Activated naive CD8-positive, alpha-beta T cell treated with anti-CD3 and anti-CD28 coated beads for 36 hours (primary cell): ENCODE measurements at regions not wholly inside any gene's neighbourhood (a gene's known extent, or its start where the extent isn't known, plus 50 kb on each side); places are given as distances from the start of the nearest gene placed in this dataset.
"Not testable (repeated sequence)": the region's sequence is repeated elsewhere in the genome, so short reads cannot be mapped to it uniquely, and the experiment has no call there.

Source experiments
- DNase-seq: peaks from one replicate; pipeline ENCODE4 v3.0.0; 2021
- H3K27ac Mint-ChIP-seq: one replicate; pipeline ENCODE4 v1.8.0; 2022; ENCODE audit warnings: mild to moderate bottlenecking, moderate library complexity, mixed read lengths
- H3K27me3 Mint-ChIP-seq: one replicate; pipeline ENCODE4 v1.8.0; 2022; ENCODE audit warnings: mild to moderate bottlenecking, mixed read lengths
- H3K36me3 Mint-ChIP-seq: one replicate; pipeline ENCODE4 v1.8.0; 2021; ENCODE audit warnings: mild to moderate bottlenecking, mixed read lengths
- H3K4me1 Mint-ChIP-seq: one replicate; pipeline ENCODE4 v1.8.0; 2021; ENCODE audit warnings: mixed read lengths
- H3K4me3 Mint-ChIP-seq: one replicate; pipeline ENCODE4 v1.8.0; 2022; ENCODE audit warnings: mild to moderate bottlenecking, moderate library complexity, mixed read lengths
- H3K9me3 Mint-ChIP-seq: one replicate; pipeline ENCODE4 v1.8.0; 2022; ENCODE audit warnings: mixed read lengths

DNA sequence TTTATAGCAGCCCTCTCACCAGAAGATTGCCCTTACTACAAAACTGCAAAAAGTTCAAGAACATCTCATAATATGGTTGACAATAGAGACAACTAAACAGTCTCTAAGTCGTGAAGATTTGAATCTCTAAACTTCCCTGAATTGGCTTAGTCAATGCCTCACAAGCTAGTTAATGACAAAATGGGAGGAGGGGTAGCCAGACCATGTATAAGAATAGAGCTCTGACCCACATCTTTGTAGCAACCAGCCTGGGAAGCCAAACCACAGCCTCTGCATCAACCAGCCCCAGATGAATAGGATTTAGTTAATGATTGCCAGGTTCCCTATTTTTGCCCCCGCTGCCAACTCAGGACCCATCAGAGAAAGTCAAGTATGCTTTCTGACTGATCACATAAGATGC, 1265.9 kb upstream of the PCDH10 start:
- not testable (repeated sequence) for H3K9me3 Mint-ChIP-seq, H3K27ac Mint-ChIP-seq, H3K36me3 Mint-ChIP-seq, H3K4me3 Mint-ChIP-seq, H3K27me3 Mint-ChIP-seq, DNase-seq, H3K4me1 Mint-ChIP-seq

DNA sequence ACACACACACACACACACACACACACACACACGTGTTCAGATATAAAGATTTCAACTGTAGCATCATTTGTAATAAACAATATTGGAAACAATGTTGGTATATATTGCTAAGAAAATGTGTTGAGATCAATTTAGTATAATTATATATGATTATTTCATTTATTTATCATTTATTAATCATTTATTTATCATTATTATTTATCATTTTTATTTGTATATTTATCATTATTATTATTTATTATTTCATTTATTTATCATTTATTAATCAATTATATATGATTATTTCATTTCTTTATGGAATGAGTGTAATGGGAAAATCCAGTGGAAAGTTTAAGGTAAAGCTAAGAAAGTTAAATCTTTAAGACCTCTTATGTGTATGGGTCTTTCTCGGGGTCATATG, 1223.4 kb upstream of the PCDH10 start:
- H3K27me3 Mint-ChIP-seq, H3K9me3 Mint-ChIP-seq, H3K4me3 Mint-ChIP-seq, DNase-seq, H3K4me1 Mint-ChIP-seq, H3K36me3 Mint-ChIP-seq, H3K27ac Mint-ChIP-seq: not testable (repeated sequence)

DNA sequence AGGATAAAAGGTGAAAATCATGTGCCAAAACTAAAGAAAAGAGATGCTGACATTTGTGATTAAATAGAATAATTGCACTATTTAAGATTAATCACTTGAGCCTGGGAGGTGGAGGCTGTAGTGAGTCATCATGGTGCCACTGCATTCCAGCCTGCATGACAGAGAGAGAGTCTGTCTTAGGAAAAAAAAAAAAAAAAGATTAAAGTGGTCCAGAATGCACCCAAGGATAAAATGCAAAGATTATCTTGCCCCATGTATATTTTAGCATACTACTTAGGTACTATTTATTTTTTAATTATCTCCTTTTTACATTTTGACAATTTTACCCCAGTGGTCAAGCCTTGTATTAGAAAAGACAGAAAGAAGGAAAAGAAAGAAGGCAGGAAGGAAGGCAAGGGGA, 1181.4 kb upstream of the PCDH10 start:
- H3K27ac Mint-ChIP-seq, H3K27me3 Mint-ChIP-seq: not testable (repeated sequence)

DNA sequence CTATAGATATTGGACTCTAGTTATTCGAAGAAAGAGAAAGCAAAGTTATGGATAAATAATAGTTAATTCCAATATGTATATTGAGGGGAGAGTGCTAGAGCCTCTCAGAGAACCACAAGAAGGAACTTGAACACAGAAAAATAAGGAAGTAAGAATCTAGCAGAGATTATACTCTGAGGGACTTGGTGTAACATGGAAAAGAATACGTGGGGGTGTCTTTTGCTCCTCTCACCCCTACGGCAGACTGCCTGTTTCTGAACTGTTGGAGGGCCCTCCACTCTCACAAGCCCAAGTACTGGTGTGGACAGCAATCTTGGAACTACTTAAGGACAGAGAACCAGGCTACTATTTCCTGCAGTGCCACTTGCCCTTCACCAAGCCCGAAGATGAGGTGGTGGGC, 1174.4 kb upstream of the PCDH10 start:
- Mint-ChIP-seq H3K27ac (no peak overlapping the region), H3K36me3 (peaks cover 2% of the 10 kb centered on the region), H3K9me3 (peaks cover 10% of the 10 kb centered on the region), H3K27me3 (no peaks in the 10 kb centered on the region), H3K4me3 (peak overlapping the region; percentile 80), H3K4me1 (no peaks in the 10 kb centered on the region)
- no peak for DNase-seq

More for the DNA sequence above, 1181.4 kb upstream of the PCDH10 start:
- H3K4me1 Mint-ChIP-seq, H3K4me3 Mint-ChIP-seq, H3K9me3 Mint-ChIP-seq, H3K36me3 Mint-ChIP-seq, DNase-seq: not testable (repeated sequence)

DNA sequence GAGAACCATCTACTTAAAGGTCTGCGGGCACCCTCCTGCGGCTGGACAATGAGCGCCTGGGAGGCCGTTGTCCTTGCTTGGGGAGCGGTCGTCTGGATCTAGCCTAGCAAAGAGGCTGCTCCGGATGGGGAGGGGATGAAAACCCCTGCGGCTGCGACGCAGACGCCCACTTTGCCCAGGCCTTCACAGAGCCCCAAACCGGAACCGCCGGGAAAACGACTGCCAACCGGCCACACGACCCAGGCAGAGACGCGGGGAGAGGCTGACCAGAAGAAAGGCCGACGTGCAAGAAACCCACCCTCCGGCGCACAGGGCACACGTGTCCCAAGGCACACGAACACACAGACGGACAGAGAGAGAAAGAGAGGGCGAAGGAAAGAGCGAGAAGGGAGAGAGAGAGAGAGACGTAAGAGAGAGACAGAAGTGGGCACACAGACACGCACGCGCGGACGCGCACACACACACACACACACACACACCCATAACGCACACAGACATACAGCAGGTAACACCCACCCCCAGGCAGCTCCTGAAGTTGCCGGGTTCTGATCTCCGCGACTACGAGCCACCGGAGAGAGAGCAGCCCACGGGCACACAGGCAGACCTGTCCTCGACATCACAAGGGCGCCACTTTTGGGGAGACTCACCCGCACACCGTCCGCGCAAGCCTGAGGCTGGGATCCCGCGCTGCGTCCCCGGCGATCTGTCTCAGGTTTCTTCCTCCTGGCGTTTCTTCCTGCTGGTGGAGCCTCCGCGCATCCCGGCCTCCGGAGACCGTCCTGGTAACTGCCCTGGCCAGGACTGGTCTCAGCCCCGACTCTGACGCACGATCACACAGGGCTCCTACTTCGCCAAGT, 1173.6 kb upstream of the PCDH10 start:
- not testable (repeated sequence) for H3K4me1 Mint-ChIP-seq, H3K27me3 Mint-ChIP-seq, DNase-seq, H3K36me3 Mint-ChIP-seq
- Mint-ChIP-seq H3K4me3 (peak overlapping the region; percentile 80), H3K27ac (peak overlapping the region; percentile 69), H3K9me3 (peaks cover 10% of the 10 kb centered on the region)

DNA sequence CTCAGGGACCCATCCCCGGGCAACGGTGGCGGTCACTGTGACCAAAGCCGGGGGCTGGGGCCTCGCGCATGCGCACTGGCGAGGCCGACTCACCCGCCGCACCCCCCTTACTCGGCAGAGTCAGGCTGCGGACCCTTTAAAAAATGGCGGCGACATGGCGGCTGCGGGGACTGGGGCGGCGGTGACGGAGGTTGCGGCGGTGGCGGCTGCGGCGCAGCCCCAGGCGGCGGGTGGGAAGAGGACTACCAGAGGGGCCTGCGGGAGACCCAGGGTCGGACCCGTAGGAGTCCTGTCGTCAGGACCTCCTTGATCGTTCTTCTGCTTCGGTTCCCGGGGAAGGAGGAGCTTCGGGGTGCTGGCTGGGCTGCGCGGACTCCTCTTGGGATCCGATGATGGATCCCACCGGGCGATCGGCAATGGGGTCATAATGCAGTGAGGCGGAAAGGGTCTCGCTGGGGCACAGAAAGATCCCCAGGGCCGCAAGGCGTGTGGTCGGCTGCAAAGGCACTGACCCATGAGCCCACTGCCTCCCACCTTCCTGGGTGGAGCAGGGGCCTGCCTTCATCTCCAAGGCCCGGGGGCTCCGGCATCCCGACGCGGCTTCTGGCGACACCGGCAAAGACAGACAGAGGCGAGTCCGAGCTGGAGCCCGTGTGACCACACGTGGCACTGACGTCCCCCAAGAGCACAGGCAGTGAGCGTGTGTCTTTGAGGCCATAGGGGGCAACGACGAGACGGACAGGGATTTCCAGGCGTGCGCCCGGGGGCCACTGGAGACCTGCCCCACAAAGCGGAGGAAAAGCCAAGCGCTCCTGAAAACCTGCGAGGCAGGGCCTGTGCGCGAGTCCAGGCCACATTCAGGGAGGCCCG, 1172.7 kb upstream of the PCDH10 start:
- Mint-ChIP-seq H3K4me3 (peak overlapping the region; percentile 80), H3K9me3 (peaks cover 12% of the 10 kb centered on the region), H3K27ac (peak overlapping the region; percentile 62)
- H3K27me3 Mint-ChIP-seq, H3K36me3 Mint-ChIP-seq, H3K4me1 Mint-ChIP-seq: not testable (repeated sequence)
- DNase-seq: peak; percentile 41

DNA sequence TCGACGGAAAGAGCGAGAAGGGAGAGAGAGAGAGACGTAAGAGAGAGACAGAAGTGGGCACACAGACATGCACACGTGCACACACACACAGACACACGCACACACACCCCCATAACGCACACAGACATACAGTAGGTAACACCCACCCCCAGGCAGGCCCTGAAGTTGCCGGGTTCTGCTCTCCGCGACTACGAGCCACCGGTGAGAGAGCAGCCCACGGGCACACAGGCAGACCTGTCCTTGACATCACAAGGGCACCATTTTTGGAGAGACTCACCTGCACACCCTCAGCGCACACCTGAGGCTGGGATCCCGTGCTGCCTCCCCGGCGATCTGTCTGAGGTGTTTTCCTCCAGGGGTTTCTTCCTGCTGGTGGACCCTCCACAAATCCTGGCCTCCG, 1171.0 kb upstream of the PCDH10 start:
- Mint-ChIP-seq H3K4me1 (no peaks in the 10 kb centered on the region), H3K4me3 (no peak overlapping the region), H3K27me3 (no peaks in the 10 kb centered on the region), H3K36me3 (peaks cover 2% of the 10 kb centered on the region), H3K9me3 (peaks cover 12% of the 10 kb centered on the region), H3K27ac (no peak overlapping the region)
- no peak for DNase-seq

DNA sequence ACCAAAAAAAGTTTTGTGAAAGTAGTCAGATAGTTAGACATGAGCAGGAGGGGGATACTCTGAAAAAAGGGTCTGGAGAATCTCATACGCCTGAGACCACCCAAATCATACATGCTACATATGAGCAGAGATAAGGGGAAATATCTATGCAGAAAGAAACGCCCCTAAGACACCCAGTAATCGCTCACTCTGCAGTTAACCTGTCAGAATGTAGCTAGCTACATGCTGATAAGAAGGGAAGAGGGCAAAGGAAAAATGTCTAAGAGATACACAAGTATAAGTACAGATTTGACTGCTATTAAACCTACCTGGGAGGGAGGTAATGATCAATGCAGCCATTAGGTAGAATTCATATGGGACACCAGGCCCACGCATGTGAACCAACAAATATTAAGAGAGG, 1159.5 kb upstream of the PCDH10 start:
- Mint-ChIP-seq H3K27ac (no peak overlapping the region), H3K4me3 (no peak overlapping the region), H3K36me3 (no peaks in the 10 kb centered on the region), H3K9me3 (no peaks in the 10 kb centered on the region), H3K4me1 (no peaks in the 10 kb centered on the region), H3K27me3 (no peaks in the 10 kb centered on the region)
- no peak for DNase-seq

DNA sequence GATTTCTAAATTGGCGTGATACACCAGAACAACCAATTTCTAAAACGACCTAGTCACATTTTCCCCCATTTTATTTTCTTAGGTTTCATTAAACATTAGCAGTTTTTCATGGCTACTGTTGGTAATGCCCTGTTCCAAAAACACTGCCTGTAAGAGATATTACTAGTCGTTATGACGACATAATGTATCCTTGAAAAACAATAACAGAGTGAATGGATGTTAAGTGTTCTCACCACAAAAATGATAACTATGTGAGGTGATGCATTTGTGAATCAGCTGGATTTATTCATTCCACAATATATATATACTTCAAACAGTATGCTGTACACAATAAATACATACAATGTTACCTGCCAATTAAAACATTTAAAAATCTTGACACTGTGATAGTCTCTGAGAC, 1147.6 kb upstream of the PCDH10 start:
- Mint-ChIP-seq H3K27ac (no peak overlapping the region), H3K9me3 (no peaks in the 10 kb centered on the region), H3K36me3 (no peaks in the 10 kb centered on the region), H3K27me3 (no peaks in the 10 kb centered on the region), H3K4me3 (no peak overlapping the region), H3K4me1 (no peaks in the 10 kb centered on the region)
- DNase-seq: no peak

DNA sequence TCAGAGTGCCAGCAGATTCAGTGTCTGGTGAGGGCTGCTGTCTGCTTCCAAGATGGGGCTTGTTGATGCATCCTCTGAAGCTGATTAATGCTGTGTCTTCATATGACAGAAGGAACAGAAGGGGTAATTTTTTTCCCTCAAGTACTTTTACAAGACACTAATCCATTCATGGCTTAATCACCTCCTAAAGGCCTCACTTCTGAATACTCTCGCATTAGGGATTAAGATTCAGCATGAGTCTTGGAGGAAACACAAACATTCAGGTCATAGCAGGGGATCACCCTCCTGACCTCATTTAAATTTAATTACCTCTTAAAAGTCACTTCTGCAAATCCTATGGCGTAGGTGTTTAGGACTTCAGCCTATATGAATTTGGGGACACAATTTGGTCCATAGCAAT, 1145.5 kb upstream of the PCDH10 start:
- H3K27me3 Mint-ChIP-seq: no peaks in the 10 kb centered on the region
- no peaks in the 10 kb centered on the region for H3K4me1 Mint-ChIP-seq
- no peak for DNase-seq
- H3K4me3 Mint-ChIP-seq: no peak overlapping the region
- no peak overlapping the region for H3K27ac Mint-ChIP-seq
- no peaks in the 10 kb centered on the region for H3K36me3 Mint-ChIP-seq
- no peaks in the 10 kb centered on the region for H3K9me3 Mint-ChIP-seq

DNA sequence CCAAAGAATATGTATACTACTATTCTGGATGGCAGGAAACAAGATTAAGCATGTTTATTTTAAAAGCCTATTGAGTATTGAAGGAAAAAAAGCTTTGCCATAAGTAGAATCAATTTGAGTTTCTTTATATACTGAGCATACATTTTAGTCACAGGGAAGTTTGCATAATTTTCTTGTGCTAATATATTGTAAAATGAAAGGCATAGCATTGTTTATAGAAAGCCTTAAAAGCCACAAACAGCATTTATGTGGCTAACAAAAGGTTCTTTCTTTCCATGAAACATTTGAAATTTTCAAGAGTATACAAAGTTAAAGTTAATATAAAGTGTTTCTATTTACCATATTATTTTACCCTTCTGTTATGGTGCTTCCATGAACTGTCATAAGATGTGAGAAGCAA, 1133.8 kb upstream of the PCDH10 start:
- Mint-ChIP-seq H3K4me1 (no peaks in the 10 kb centered on the region), H3K36me3 (no peaks in the 10 kb centered on the region), H3K9me3 (peaks cover 3% of the 10 kb centered on the region), H3K27me3 (no peaks in the 10 kb centered on the region), H3K27ac (no peak overlapping the region), H3K4me3 (no peak overlapping the region)
- DNase-seq: no peak

DNA sequence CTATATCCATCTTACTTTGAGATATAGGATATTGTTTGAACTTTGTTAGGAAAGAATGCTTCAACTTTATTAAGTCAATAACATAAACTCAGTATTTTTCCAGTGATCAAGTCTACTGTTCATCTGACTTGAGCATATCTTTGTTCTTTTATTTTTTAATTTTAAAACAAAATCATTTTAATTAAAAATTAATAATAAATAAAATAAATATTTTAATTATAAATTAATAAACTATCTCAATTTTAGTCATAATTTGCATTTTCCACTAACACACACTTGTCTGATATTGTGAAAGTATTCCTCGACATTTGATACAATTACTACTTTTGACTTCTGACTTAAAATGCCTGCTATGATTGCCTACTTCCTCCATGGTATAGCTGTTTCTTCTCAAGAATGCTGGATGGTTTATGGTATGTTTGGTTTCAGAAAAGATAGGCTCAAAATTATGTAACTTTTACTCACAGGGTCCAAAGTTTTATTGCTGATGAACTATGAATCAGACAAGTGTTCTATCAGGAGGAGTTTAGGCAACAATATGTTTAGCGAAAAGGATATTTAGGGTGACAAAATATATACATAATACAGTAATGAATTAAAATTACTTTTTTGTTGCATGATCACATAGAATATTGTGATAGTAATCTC, 1132.3 kb upstream of the PCDH10 start:
- no peak for DNase-seq
- H3K27ac Mint-ChIP-seq: no peak overlapping the region
- H3K27me3 Mint-ChIP-seq: no peaks in the 10 kb centered on the region
- H3K9me3 Mint-ChIP-seq: peaks cover 1% of the 10 kb centered on the region
- no peak overlapping the region for H3K4me3 Mint-ChIP-seq
- H3K4me1 Mint-ChIP-seq: no peaks in the 10 kb centered on the region
- H3K36me3 Mint-ChIP-seq: no peaks in the 10 kb centered on the region

DNA sequence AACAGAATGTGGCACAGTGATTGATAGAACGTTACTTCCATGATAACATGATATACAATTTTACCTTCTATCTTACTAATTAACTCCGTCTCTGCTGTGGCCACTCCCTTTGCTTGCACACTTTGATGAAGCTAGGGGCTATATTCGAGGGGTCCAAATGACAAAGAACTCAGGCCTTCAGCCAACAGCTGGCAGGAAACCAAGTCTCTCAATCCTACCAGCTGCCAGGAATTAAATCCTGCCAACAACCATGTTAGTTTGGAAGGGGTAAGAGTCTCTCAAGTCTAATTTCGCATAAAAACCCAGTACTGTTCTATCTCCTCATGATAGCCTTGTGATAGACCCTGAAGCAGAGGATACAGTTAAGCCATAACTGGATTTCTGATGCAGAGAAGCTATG, 1122.9 kb upstream of the PCDH10 start:
- Mint-ChIP-seq H3K4me1 (no peaks in the 10 kb centered on the region), H3K27ac (no peak overlapping the region), H3K27me3 (no peaks in the 10 kb centered on the region), H3K9me3 (no peaks in the 10 kb centered on the region), H3K4me3 (no peak overlapping the region), H3K36me3 (no peaks in the 10 kb centered on the region)
- DNase-seq: no peak

DNA sequence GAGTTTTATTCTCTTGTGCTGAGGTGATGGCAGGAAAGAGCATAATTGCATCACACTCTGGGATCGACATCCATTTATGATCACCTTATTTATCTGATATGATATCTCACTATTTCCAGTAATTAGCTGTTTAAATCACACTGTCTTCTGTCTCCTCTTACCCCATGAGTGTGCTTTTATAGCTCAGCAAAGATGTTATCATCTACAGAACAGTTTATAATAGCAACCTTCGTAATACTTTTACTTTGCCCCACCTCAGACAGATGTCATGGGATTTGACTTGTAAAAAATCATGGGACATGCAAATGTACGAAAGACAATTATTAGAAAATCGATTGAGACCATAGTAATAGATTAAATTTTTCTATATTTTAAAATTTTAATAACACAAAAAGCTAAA, 1122.3 kb upstream of the PCDH10 start:
- no peaks in the 10 kb centered on the region for H3K27me3 Mint-ChIP-seq
- H3K27ac Mint-ChIP-seq: no peak overlapping the region
- no peaks in the 10 kb centered on the region for H3K36me3 Mint-ChIP-seq
- H3K4me3 Mint-ChIP-seq: no peak overlapping the region
- H3K4me1 Mint-ChIP-seq: no peaks in the 10 kb centered on the region
- no peaks in the 10 kb centered on the region for H3K9me3 Mint-ChIP-seq
- DNase-seq: no peak

DNA sequence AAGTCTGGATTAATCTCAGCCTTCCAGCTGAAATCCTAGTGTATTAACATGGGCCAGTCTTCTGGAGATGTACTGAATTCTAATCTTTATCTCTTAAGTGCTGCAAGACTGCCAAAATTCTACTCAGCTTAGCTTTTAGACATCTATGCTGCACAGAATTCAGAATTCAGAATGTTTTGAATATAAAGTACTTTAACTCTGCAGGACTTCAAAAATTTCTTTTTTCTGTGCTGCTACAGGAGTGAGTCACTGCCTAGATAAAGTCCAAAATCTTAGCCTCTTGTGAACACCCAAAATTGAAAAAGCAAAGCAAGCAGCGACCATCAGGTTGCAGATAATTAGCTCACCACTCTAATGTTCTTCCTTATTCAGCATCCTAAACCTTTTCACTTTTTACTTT, 1092.6 kb upstream of the PCDH10 start:
- H3K27me3 Mint-ChIP-seq: no peaks in the 10 kb centered on the region
- H3K36me3 Mint-ChIP-seq: no peaks in the 10 kb centered on the region
- DNase-seq: no peak
- H3K4me3 Mint-ChIP-seq: no peak overlapping the region
- no peaks in the 10 kb centered on the region for H3K9me3 Mint-ChIP-seq
- no peaks in the 10 kb centered on the region for H3K4me1 Mint-ChIP-seq
- no peak overlapping the region for H3K27ac Mint-ChIP-seq
